Loucy (cell line): ENCODE measurements at regions not wholly inside any gene's neighbourhood (a gene's known extent, or its start where the extent isn't known, plus 50 kb on each side); places are given as distances from the start of the nearest gene placed in this dataset.

ENCODE experiments used
- H2AFZ ChIP-seq: fragments of 200-600 bp; sonication (generic); 2 replicates; pipeline ENCODE4 v1.6.0; 2016; ENCODE audit warnings: antibody characterized with exemption, mild to moderate bottlenecking, low read length, moderate library complexity
- H3F3A ChIP-seq: fragments of 200-600 bp; 2 replicates; pipeline ENCODE4 v1.6.0; 2016; ENCODE audit warnings: antibody characterized with exemption, low read depth, mild to moderate bottlenecking
- H3K27me3 ChIP-seq: fragments of 200-600 bp; sonication (generic); 2 replicates; pipeline ENCODE4 v1.6.1; 2014; ENCODE audit warnings: low read length, mild to moderate bottlenecking; ENCODE audit not compliant: insufficient read depth, poor library complexity, severe bottlenecking
- H3K36me3 ChIP-seq: fragments of 200-600 bp; sonication (generic); 2 replicates; pipeline ENCODE4 v1.6.1; 2016; ENCODE audit warnings: low read length; ENCODE audit not compliant: insufficient read depth
- H3K4me1 ChIP-seq: fragments of 200-600 bp; sonication (generic); 2 replicates; pipeline ENCODE4 v1.5.1; 2014; ENCODE audit warnings: low read length, mild to moderate bottlenecking; ENCODE audit not compliant: insufficient read depth, poor library complexity, severe bottlenecking
- H3K4me2 ChIP-seq: fragments of 200-600 bp; sonication (generic); 2 replicates; pipeline ENCODE4 v1.6.0; 2014; ENCODE audit warnings: antibody characterized with exemption, low read length, low read depth, mild to moderate bottlenecking; ENCODE audit not compliant: poor library complexity, severe bottlenecking
- H3K4me3 ChIP-seq: fragments of 200-600 bp; sonication (generic); 2 replicates; pipeline ENCODE4 v1.5.1; 2014; ENCODE audit warnings: low read length, mild to moderate bottlenecking, mixed read lengths; ENCODE audit not compliant: poor library complexity, severe bottlenecking
- H3K79me2 ChIP-seq: fragments of 200-600 bp; sonication (generic); 2 replicates; pipeline ENCODE4 v1.6.1; 2014; ENCODE audit warnings: low read length; ENCODE audit not compliant: insufficient read depth
- H3K9ac ChIP-seq: fragments of 200-600 bp; sonication (generic); 2 replicates; pipeline ENCODE4 v1.6.0; 2014; ENCODE audit warnings: mild to moderate bottlenecking, low read depth, low read length, moderate library complexity; ENCODE audit not compliant: poor library complexity, severe bottlenecking
- H3K9me2 ChIP-seq: fragments of 200-600 bp; sonication (generic); replicated peaks from 2 replicates; pipeline ENCODE4 v1.6.1; 2016; ENCODE audit warnings: low read depth, low read length, mixed read lengths
- H3K9me3 ChIP-seq: fragments of 200-600 bp; sonication (generic); 2 replicates; pipeline ENCODE4 v1.6.1; 2014; ENCODE audit warnings: mild to moderate bottlenecking, antibody characterized with exemption, low read length, low read depth; ENCODE audit not compliant: insufficient read depth
- H4K20me1 ChIP-seq: fragments of 200-600 bp; sonication (generic); 2 replicates; pipeline ENCODE4 v1.6.0; 2014; ENCODE audit warnings: antibody characterized with exemption, low read length, mild to moderate bottlenecking; ENCODE audit not compliant: insufficient read depth, poor library complexity, severe bottlenecking
- CTCF ChIP-seq: fragments of 200-600 bp; sonication (generic); conservative IDR thresholded peaks from 2 replicates; pipeline ENCODE4 v1.5.1; 2014; ENCODE audit warnings: mild to moderate bottlenecking, antibody characterized with exemption, low read length
- EZH2phosphoT487 ChIP-seq: fragments of 200-600 bp; IDR thresholded peaks from 2 replicates; pipeline ENCODE4 v1.6.1; 2018; ENCODE audit warnings: antibody characterized with exemption, mild to moderate bottlenecking, moderate library complexity, borderline replicate concordance

GRCh38 chr6:815348-815738 lies 122.4 kb upstream of the EXOC2 start:
- Histone ChIP-seq H3K27me3 (no peaks in the 10 kb centered on the region), H3K79me2 (no peaks in the 10 kb centered on the region), H3K36me3 (no peaks in the 10 kb centered on the region), H3K9ac (no peak overlapping the region), H3K4me2 (no peak overlapping the region), H3F3A (no peaks in the 10 kb centered on the region), H4K20me1 (no peaks in the 10 kb centered on the region), H2AFZ (no peak overlapping the region), H3K9me3 (no peaks in the 10 kb centered on the region), H3K4me3 (no peak overlapping the region), H3K4me1 (peaks cover 10% of the 10 kb centered on the region), H3K9me2 (no peaks in the 10 kb centered on the region)
- TF ChIP-seq CTCF (peak; percentile 39; the same call in 1 of the 2 replicates), EZH2phosphoT487 (no peak)

- no peaks in the 10 kb centered on the region for H3K36me3 ChIP-seq
- H3K79me2 ChIP-seq, result no peaks in the 10 kb centered on the region
- TF ChIP-seq EZH2phosphoT487 (no peak), CTCF (no peak)
- H3K9ac ChIP-seq, result no peak overlapping the region
- H4K20me1 ChIP-seq, result no peaks in the 10 kb centered on the region
- H2AFZ ChIP-seq, result no peak overlapping the region
- H3F3A ChIP-seq, result no peaks in the 10 kb centered on the region
- no peak overlapping the region for H3K4me2 ChIP-seq
- peaks cover 10% of the 10 kb centered on the region for H3K4me1 ChIP-seq
- no peaks in the 10 kb centered on the region for H3K27me3 ChIP-seq
- H3K4me3 ChIP-seq, result no peak overlapping the region
- H3K9me2 ChIP-seq, result no peaks in the 10 kb centered on the region
- no peaks in the 10 kb centered on the region for H3K9me3 ChIP-seq
These were observed 121.7 kb upstream of the EXOC2 start for GRCh38 chr6:814378-815347.

GRCh38 chr6:811831-812230 lies 118.9 kb upstream of the EXOC2 start:
- Histone ChIP-seq H3K4me2 (no peak overlapping the region), H3K36me3 (no peaks in the 10 kb centered on the region), H3K27me3 (no peaks in the 10 kb centered on the region), H4K20me1 (no peaks in the 10 kb centered on the region), H3F3A (no peaks in the 10 kb centered on the region), H2AFZ (no peak overlapping the region), H3K4me3 (no peak overlapping the region), H3K9me3 (no peaks in the 10 kb centered on the region), H3K9me2 (no peaks in the 10 kb centered on the region), H3K4me1 (peaks cover 7% of the 10 kb centered on the region), H3K9ac (no peak overlapping the region), H3K79me2 (no peaks in the 10 kb centered on the region)
- TF ChIP-seq EZH2phosphoT487 (no peak), CTCF (no peak)
